Mucosa of gallbladder (tissue), 1 donor: ENCODE measurements at regions not wholly inside any gene's neighbourhood (a gene's known extent, or its start where the extent isn't known, plus 50 kb on each side); places are given as distances from the start of the nearest gene placed in this dataset.
"Not testable (repeated sequence)": the region's sequence is repeated elsewhere in the genome, so short reads cannot be mapped to it uniquely, and the experiment has no call there.

ENCODE experiments used
- DNase-seq: peaks from one replicate; pipeline ENCODE4 v3.0.0-alpha.2; 2020; ENCODE audit warnings: low spot score
- donor health status: DM: no; HTN: no; CAD: no.

DNA sequence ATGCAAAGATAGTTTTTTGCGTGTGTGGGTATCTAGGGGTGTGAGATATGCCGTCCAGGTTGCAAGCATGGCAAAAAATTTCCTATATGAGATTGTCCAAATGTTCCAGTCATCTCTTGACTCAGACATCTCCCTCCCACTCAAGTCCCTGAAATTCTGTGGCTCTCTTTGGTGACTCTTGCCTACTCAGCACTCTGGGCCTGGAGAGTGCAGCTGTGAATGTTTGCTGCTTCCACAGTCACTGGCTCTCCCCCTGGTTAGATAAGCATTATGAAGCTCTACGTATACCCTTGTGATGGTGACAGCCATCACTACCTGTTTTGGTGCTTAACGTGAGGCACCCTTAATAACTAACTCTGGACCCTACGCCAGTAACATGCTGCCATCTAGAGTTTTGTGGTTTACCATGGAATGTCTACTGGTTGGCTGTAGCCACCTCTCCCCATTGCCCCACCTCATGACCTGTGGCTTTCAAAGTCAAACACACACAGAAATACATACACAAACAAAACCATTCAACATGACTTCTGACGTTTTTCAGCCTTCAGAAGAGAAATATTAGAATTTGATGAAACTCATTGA is 621.9 kb upstream of the CITED2 start:
- DNase-seq: no peak

DNA sequence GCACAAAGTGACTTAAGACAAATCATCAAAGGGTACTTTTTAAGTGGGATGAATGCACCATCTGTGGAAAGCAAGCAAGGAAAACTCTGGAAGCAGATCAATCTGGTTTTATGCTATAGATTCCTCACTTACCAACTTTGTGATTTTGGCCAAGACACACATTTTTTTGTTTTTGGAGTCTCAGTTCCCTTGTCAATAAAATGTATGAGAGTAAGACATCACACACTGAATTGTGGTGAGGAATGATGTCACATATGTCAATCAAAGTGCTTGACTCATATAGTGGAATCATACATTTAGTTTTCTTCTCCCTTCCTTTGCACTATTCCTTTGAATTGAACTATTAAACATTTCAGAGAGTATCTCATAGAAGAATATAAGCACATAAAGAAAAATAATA is 620.5 kb upstream of the CITED2 start:
- no peak for DNase-seq

DNA sequence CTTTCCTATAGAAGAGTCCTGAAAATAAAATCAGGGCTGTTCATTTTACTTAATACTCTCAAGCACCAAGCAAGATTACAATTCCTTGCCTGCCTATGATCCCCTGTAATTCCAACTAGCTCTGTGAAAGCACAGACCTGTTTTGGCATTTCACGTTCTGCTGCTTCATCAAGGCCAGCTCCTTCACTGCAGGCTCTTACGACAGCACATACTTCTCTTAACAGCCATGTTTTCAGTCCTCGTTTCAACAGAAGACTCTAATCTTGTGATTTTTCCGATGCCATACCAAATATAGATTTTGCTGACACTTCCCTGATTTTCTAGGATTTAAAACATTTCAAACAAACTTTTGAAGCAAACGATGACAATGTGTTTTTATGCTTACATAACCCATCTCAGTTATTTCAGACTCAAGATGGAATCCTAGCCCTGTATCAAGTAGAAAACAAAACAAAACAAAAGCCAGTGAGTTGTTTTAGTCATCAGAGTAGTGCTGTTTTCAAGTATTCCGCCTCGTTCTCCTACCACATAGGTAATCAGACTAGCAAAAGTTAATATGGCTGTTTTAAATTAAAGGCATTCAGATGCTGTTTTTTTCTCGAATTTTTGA is 616.5 kb upstream of the CITED2 start:
- DNase-seq: peak; percentile 35

DNA sequence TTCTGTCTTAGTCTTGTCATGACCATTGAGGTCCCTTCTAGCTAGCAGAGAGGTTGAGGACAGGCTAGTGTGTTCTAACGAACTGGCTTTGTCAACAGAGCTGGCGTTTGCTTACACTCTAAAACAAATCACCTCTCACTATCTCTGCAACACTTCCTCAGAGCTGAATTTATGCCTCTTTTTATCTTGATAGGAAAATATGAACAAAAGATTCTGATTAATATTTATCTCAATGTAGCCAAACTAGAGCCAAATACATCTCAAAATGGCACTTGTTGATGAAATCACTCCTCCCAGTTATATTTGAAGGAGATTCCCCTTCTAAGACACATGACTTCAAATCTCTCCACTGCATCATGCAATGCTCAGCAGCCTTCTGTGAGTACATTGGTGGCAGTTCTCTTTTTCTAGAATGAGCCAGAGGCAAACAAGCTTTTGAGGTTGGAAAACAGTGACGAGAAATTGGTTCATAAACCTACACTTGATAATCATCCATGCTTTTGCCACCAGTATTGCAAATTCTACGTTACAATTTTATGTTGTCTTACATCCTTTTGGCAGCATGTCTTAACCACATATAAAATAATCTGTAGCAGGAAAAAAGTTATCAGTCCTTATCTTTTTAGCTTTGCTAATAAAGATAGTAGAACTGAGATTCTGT is 615.7 kb upstream of the CITED2 start:
- DNase-seq: no peak

DNA sequence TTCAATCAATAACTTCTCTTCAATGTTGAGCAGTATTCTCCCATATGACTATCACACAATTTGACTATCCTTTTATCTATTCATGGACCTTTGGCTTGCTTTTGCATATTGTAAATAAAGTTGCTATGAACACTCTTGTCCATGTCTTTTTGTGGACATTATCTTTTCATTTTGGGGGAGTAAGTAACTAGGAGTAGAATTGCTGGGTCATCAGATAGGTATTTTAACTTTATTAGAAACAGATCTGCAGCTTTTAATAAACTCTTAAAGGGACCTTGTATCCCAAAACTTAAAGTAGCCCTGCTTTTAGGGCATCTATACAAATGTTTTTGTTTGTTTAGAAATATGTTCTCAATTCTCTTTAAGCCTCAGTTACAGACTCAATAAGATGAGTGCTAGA is 614.2 kb upstream of the CITED2 start:
- DNase-seq: no peak

DNA sequence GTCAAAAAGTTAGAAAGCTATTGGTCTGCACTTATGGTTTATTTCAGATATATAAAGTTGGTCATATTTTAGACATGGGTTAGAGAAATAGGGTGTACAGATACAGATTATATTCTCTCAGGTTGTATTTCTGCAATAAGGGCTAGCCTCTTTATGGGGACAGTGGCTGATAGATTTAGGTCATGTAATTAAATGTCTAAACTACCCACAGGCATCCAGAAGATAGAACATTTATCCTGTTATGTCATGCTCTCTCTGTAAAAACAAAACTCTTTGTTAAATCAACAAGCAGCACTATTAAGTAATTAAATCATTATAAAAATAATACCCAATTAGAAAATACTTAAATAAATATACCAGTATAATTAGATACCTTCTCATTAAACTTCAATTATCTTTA is 612.6 kb upstream of the CITED2 start:
- no peak for DNase-seq

DNA sequence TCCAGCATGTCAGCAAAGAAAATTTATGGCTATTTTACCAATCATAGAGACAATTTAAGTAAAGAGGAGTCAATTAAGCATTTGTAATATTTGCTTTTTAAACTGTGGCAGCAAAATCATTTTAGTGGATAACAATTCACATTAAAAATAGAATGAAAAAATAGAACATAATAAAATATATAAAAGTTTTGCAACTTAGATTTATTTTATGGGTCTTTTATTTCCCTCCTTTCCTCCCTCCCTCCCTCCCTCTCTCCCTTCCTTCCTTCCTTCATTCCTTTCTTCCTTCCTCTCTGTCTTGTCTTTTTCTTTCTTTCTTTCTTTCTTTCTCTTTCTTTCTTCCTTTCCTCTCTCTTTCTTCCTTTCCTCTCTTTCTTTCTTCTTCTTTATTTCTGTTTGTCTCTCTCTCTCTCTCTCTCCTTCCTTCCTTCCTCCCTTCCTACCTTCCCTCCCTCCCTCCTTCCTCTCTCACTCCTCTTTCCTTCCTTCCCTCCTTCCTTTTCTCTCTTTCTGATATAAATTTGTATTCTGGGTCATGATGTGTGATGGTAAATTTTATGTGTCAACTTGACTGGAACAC is 610.9 kb upstream of the CITED2 start:
- no peak for DNase-seq

DNA sequence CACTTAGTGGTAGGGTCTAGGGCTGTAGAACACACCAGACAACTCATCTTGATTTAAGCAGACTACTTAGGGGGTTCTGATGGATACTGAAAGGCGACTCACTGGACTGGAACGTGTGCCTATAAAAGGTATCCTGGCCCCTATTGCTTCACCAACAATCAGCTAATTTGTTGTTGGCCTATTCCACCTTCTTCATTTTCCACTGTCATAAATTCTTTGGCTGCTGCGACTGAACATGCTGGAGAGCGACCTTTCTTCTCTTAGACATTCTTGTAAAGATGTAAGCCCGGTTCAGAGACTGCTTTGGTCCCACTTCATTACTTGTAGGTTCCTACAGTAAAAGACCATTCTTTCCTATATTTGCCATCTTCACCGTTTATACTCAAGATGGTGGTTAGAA is 609.9 kb upstream of the CITED2 start:
- DNase-seq: no peak

DNA sequence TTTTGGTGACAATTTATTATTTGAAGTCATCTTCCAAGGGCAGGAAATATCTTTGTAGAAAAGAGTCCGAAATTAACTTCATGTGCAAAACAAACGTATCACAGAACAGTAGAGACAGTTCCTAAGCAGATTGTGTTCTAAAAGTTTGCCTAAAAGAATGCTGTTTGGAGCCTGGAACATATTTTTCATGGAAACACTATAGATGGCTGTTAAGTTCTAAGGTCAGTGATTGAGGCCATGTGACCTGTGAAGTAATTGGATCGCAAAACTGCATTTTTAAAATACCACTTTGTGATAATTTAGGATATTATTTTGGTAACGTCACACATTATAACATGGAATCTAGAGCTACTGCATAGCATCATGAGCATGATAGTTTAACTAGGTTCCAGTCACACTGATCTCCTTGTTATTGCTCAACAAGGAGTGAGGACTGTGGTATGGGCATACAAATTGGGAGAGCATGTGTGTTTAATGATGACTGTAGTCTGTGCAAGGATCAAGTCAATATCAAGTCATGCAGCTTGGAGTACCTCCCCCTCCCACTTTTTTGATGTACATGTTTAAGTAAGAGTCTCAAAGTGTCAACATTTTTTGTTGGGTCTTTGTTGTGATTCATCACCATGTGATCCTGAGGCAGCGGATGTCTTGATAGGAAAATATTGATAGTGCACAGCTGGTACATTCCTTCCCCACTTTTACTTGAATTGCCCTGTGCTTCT is 609.3 kb upstream of the CITED2 start:
- DNase-seq: no peak

DNA sequence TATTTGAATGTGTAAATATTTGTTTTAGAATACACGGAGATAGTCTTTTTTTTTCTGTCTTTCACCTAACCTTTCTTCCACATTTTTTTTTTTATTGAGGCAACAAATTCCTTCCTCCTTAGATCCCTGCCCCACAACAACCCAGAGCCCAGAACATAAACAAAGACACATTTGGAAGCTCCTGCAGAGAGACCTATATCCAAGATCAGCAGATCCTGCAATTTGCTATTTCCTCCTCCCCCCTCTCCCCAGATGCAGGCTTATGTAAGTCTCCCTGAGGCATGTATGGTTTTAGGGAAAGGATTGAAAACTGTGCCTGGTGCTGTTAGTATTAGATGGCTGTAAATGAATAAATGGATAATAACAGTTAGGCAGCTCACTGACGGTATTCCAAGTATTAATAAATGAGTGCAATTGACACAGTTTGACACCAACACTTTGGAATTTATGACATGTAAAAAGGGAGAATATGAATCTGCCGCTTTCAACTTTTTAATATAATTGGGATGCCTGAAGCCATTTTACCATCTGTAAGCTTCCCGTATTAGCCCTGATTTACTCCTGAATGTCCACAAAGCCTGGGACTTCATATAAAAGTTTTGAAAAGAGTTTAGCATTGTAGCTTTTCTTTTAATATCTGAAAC is 608.3 kb upstream of the CITED2 start:
- no peak for DNase-seq

DNA sequence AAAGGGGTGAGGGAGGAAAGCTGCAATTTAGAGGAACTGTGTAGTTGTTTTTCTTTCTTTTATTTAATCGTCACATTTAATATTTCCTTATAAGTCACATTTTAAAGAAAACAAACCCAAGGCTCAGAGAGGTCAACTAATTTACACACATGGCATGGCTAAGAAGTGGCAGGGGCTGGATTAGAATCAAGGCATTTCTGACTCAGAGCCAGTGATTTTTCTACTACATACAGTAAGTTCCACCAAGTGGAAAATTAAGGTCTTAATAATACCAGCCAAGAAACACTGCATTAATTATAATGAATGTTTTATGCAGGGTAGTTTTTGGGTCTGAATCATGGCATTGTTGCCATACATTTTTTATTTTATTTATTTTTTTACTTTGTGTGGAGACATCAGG is 607.7 kb upstream of the CITED2 start:
- DNase-seq: no peak

DNA sequence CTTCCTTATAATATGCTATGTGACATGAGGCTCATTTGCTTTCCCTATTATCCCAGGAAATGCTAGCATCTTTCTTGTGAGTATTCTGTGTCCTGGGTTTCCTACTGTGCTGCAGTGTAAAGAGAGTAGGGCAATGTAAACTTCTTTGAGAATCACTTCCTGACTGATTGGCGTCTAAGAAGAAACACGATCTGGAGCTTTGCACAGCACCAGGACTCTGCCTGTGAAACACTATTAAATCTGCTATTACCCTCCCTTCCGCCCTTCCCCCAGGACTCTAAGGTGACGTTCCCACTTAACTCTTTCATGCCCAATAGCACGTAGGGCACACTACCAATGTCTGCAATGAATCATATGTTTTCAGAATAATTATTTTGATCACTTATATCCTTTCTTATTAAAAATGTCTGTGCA is 607.3 kb upstream of the CITED2 start:
- no peak for DNase-seq

DNA sequence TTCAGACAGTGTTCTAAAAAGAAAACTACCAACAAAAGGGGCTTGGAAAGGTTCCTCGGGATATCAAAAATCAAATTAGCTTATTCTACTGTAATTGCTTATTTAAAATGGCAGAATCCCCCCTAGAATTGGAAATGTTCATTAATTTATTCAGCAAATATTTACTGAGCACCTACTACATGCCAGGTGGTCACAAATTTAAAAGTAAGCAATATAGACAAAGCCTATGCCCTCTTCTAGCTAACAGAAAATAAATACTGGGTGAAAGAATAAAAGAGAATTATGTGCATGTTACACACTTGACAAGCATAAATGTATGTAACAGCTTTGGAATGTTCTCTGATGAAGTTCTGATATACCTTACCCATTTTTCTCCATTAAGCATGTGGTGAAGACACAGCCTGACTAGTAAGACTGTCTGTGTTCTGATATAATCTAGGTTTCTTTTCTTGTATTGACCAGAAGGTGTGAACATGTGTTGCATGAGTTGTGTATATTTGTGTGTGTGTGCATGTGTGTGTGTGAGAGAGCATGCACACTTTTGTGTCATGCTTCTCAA is 606.7 kb upstream of the CITED2 start:
- DNase-seq: no peak

DNA sequence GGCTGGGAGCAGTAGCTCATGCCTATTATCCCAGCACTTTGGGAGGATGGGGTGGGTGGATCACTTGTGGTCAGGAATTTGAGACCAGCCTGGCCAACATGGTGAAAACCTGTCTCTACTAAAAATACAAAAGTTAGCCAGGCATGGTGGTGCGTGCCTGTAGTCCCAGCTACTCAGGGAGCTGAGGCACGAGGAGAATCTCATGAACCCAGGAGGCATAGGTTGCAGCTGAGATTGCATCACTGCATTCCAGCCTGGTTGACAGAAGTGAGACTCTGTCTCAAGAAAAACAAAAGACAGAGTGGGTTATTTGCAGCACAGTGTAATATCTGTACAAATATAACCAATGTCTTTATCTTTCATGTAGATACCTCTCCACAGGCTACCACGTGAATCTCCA is 606.2 kb upstream of the CITED2 start:
- DNase-seq: not testable (repeated sequence)

DNA sequence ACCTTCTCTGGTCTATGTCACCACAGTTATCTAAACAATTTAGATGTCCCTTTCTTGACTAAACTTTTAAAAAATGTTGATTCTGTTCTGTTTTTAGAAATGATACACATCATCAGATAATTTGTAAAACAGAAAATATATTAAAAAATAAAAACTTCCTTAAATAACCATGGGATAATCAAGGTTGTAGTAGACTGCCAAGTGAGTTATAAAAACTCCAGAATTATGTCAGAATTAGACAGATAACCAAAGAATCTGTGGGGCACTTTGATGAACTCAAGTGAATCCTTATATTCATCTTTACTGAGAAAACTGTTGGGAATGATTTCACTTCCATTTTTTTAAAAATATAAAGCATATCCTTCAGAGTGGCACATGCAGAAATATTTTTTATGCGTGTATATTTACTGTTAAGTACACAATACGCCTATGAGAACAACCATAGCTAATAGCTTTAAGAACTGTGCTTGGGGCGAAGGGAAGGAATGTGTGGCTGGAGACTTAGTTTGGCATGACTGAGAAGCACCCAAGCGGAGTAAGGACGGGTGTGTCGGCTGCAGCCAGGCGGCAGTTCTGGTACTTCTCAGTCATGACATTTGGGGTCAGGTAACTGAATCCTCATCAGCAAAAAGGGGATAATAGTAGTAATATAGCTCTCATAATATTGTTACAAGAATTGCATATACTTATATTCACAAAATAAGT is 604.7 kb upstream of the CITED2 start:
- no peak for DNase-seq

DNA sequence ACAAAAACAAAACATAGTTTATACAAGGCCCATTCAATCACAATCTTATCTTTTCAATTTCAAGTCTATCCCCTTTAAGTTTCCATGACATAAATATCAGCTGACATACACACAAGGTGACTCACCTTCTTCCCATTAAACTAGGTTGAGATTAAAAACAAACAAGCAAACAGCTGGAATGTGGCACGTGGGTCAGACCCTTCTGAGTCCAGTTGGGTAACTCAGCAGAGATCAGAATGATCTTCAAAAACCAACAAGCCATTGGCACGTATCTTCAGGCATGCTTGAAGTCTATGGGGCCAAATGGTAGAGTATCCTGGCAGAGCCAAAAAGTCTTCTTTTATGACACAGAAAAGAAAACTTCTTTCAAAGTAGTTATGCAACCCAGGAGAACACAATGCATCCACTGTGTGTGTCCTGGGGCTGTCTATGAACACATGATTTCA is 603.5 kb upstream of the CITED2 start:
- DNase-seq: no peak

DNA sequence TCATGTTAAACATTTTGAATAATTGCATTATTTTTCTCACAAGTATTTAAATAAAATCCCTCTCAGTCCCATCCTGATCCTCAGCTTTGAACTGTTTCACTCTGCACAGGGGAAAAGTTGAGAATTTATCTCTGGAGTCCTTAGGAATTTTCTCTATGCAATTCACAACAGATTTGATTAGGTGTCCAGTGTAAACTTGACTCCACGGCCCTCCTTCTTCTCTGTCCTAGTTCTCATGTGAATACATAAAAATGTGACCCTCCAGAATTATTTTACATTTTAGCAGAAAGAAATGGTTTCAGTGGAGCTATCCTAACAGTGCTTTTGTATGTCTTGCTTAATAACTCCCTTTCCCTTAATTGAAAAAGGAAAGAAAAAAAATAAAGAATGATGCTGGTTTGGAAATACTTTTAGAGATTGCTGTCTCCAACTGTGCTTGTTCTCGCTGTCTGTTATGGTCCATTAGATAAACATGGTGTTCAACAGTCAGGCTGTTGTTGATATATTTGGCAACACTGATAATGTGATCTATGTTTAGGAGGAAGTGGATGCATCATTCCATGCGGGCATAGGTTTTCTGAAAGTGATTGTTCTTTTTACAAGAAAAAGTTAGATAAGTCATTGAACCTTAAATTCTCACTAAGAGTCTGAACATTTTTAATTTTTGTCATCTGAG is 599.4 kb upstream of the CITED2 start:
- no peak for DNase-seq

DNA sequence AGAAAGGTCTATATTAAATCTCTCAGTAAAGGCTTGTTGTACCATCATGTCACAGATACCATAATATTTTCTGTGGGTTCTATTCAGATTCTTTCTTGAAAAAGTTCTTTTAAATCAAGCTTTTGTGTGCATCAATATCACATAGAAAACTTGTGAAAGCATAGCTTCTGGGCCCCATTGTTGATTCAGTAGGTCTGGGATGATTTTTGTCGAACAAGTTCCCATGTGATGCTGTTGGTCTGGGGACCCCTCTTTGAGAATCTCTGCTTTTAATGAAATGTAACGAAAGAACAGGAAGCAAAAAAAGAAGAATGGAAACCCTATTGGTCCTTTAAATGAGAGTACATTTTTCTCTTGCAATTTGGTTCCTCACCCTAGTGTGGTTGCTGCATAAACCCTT is 597.7 kb upstream of the CITED2 start:
- DNase-seq: no peak

DNA sequence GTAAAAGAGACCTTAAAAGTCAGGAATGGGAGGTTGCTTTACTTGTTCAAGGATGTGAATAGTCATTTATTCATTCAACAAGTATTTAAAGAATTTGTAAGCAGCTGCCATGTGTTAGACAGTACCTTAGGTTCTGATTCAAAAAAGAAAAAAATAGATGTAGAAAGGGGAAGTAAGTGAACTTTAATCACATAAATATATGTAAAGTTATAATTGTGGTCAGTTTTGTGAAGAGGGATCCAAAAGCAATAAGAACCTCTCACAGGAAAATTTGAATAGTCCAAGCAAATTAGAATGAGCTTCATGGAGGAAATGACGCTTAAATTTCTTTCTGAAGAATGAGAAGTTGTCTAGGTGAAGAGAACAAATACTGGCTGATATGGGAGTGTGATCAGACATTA is 596.1 kb upstream of the CITED2 start:
- DNase-seq: no peak

DNA sequence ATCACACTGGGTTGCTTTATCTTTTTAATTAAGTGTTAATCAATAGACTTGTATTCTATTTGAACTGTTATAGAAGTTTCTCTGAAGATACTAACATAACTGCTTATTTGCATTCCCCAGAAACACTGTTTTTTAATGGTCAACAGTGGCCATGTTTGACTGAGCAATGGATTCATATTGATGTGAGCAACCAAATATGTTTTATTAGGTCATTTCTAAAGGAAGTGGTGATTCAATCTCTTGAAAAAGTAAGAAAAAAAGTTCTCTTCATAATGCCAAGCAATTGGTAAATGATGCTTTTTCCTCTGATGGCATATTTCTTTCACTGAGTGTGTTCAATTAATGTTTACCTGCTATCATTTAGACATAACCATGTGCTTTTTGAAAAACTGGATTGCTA is 593.0 kb upstream of the CITED2 start:
- no peak for DNase-seq

DNA sequence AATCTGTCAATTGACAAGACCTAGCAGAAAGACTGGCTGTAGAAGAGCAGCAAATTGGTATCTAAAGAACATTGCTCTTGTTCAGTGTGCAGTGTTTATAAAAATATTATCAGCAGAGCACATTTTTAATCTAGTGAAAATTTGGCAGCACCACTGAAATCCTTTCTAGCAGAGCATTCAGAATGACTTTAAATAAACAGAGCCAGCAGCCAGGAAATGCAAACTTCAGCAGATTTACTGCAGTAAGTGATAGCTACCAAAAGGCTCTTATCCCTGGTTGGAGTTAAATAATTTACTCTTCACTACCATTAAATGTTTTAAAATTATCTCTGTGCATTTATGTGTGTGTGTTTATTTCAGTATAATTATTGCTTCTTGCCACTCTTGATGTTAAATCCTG is 590.9 kb upstream of the CITED2 start:
- no peak for DNase-seq
